CD4-positive, CD25-positive, alpha-beta regulatory T cell (primary cell): ENCODE measurements at regions not wholly inside any gene's neighbourhood (a gene's known extent, or its start where the extent isn't known, plus 50 kb on each side); places are given as distances from the start of the nearest gene placed in this dataset.

Experiments
- ATAC-seq, 2 donors: fragments of 150-1000 bp; cut with Tn5 transposase; one replicate each; pipeline ENCODE4 v1.10.0; 2021; ENCODE audit warnings: low read depth in 2 of 2, moderate number of reproducible peaks in 2 of 2, moderate library complexity in 1 of 2
- DNase-seq, 3 donors: peaks; one replicate each; pipeline versions ENCODE4 v3.0.0 to v3.0.0-alpha.2; 2012 to 2022; ENCODE audit warnings: mixed read lengths in 1 of 3
- H3K27ac ChIP-seq: one replicate; pipeline ENCODE4 v1.7.0; 2013; ENCODE audit warnings: mild to moderate bottlenecking, low read length; ENCODE audit not compliant: insufficient read depth, poor library complexity, severe bottlenecking
- H3K27me3 ChIP-seq: one replicate; pipeline ENCODE4 v1.7.0; 2013; ENCODE audit warnings: low read length; ENCODE audit not compliant: control insufficient read depth, insufficient read depth
- H3K36me3 ChIP-seq: one replicate; pipeline ENCODE4 v1.7.0; 2013; ENCODE audit warnings: mild to moderate bottlenecking, low read length, moderate library complexity; ENCODE audit not compliant: control insufficient read depth, insufficient read depth
- H3K4me1 ChIP-seq: 2 replicates; pipeline ENCODE4 v1.7.0; 2013; ENCODE audit warnings: mild to moderate bottlenecking, low read length; ENCODE audit not compliant: insufficient read depth, control insufficient read depth, poor library complexity, severe bottlenecking
- H3K4me3 ChIP-seq: one replicate; pipeline ENCODE4 v1.7.0; 2013; ENCODE audit warnings: low read depth, mild to moderate bottlenecking, low read length, moderate library complexity
- H3K9me3 ChIP-seq, 2 experiments: 1 replicate in 1 of 2; 2 replicates in 1 of 2; pipeline ENCODE4 v1.7.0; 2013; ENCODE audit warnings: low read length in 2 of 2, mild to moderate bottlenecking in 1 of 2, moderate library complexity in 1 of 2; ENCODE audit not compliant: control insufficient read depth in 2 of 2
- H3K27ac Mint-ChIP-seq, 3 donors: one replicate each; pipeline ENCODE4 v1.8.0; 2020 to 2022; ENCODE audit warnings: mild to moderate bottlenecking in 3 of 3, mixed read lengths in 3 of 3, moderate library complexity in 2 of 3
- H3K27me3 Mint-ChIP-seq: one replicate; pipeline ENCODE4 v1.8.0; 2022; ENCODE audit warnings: mild to moderate bottlenecking, mixed read lengths
- H3K36me3 Mint-ChIP-seq: one replicate; pipeline ENCODE4 v1.8.0; 2020; ENCODE audit warnings: mixed read lengths
- H3K4me1 Mint-ChIP-seq, 4 donors: one replicate each; pipeline ENCODE4 v1.8.0; 2020 to 2022; ENCODE audit warnings: mixed read lengths in 4 of 4, mild to moderate bottlenecking in 1 of 4
- H3K4me3 Mint-ChIP-seq, 4 donors: one replicate each; pipeline ENCODE4 v1.8.0; 2020 to 2022; ENCODE audit warnings: mild to moderate bottlenecking in 4 of 4, mixed read lengths in 4 of 4, moderate library complexity in 3 of 4
- H3K9me3 Mint-ChIP-seq, 7 donors: one replicate each; pipeline ENCODE4 v1.8.0; 2020 to 2022; ENCODE audit warnings: mixed read lengths in 7 of 7, mild to moderate bottlenecking in 3 of 7, moderate library complexity in 2 of 7

DNA sequence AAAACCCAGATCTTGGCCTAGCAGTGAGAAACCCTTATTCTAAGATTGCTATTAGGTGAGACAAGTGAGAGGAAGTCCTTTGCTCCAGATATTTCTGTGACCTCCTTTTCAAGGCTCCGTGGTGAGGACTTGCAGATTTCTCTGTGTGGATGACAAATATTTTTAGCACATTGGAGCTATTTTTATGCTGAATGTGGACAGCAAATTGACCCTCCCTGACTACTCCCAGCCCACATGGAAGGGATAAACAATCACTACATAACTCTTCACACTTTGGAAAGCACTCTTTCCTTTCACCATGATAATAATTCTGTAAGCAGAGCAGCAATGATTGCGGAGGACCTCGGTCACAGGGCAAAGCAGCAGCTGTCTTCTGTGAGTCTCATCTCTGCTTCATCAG lies 88.0 kb upstream of the ADGRF1 start:
- no peaks in the 10 kb centered on the region for H3K36me3 ChIP-seq
- H3K4me3 ChIP-seq, result no peak overlapping the region
- Mint-ChIP-seq H3K9me3 (peaks cover 0 to 3% (median 0%) of the 10 kb centered on the region in 7 donors), H3K4me3 (no peak overlapping the region), H3K27ac (no peak overlapping the region), H3K36me3 (no peaks in the 10 kb centered on the region), H3K27me3 (no peaks in the 10 kb centered on the region), H3K4me1 (no peaks in the 10 kb centered on the region)
- no peak for DNase-seq
- no peaks in the 10 kb centered on the region for H3K9me3 ChIP-seq
- H3K27ac ChIP-seq, result no peak overlapping the region
- no peaks in the 10 kb centered on the region for H3K4me1 ChIP-seq
- ATAC-seq, result no peak
- no peaks in the 10 kb centered on the region for H3K27me3 ChIP-seq

GRCh38 chr6:47129129-47129528 lies 87.0 kb upstream of the ADGRF1 start:
- no peaks in the 10 kb centered on the region for H3K9me3 ChIP-seq
- H3K4me3 ChIP-seq, result no peak overlapping the region
- no peaks in the 10 kb centered on the region for H3K27me3 ChIP-seq
- no peaks in the 10 kb centered on the region for H3K36me3 ChIP-seq
- no peaks in the 10 kb centered on the region for H3K4me1 ChIP-seq
- Mint-ChIP-seq H3K36me3 (no peaks in the 10 kb centered on the region), H3K4me3 (no peak overlapping the region), H3K4me1 (no peaks in the 10 kb centered on the region), H3K9me3 (peaks cover 0 to 4% (median 0%) of the 10 kb centered on the region in 7 donors), H3K27ac (no peak overlapping the region), H3K27me3 (no peaks in the 10 kb centered on the region)
- no peak for DNase-seq
- ATAC-seq, result no peak
- H3K27ac ChIP-seq, result no peak overlapping the region

DNA sequence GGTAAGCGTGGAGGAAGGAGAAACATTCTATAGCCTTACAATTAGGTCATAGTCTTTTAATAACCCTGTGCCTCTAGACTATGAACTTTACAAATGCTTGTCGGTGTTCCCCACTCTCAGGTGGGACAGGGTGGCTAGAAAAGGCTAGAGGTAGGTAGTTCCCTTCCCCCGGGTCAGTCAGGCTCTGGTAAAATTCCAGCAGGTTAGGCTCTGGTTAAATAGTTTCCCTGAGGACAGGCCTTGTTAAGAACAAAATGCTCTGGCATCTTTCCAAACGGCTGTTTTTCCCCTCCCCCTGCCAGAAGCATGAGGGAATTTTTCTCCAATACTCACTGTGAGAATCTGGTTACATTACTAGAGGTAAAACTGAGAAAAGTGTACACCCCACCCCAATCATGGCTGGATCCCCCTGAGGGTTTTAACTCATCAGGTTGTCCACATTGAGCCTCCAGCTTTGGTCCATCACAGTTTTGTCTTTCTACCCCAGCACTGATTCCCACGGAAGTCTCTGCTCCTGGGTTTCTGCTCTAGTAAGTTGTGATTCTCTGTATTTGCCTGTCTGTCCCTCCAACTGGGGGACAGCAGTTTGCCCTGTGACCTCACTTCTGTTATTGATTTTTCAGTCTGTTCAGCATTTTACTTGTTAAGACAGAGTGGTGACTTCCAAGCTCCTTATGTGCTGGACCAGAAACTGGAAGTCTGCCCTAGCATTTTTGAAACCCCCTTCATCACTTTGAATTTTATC lies 84.7 kb upstream of the ADGRF1 start:
- Histone ChIP-seq H3K4me3 (no peak overlapping the region), H3K36me3 (no peaks in the 10 kb centered on the region), H3K4me1 (no peaks in the 10 kb centered on the region), H3K27ac (no peak overlapping the region), H3K9me3 (no peaks in the 10 kb centered on the region), H3K27me3 (no peaks in the 10 kb centered on the region)
- no peak overlapping the region for H3K4me3 Mint-ChIP-seq
- H3K36me3 Mint-ChIP-seq, result no peaks in the 10 kb centered on the region
- DNase-seq (no peak), ATAC-seq (no peak)
- H3K4me1 Mint-ChIP-seq, result no peaks in the 10 kb centered on the region
- no peaks in the 10 kb centered on the region for H3K27me3 Mint-ChIP-seq
- H3K27ac Mint-ChIP-seq, result no peak overlapping the region
- H3K9me3 Mint-ChIP-seq, result peaks cover 0 to 3% (median 0%) of the 10 kb centered on the region in 7 donors

GRCh38 chr6:47118611-47119010 lies 76.5 kb upstream of the ADGRF1 start:
- Mint-ChIP-seq H3K9me3 (peaks cover 0 to 6% (median 0%) of the 10 kb centered on the region in 7 donors), H3K4me1 (no peaks in the 10 kb centered on the region), H3K36me3 (no peaks in the 10 kb centered on the region), H3K27ac (no peak overlapping the region), H3K27me3 (no peaks in the 10 kb centered on the region), H3K4me3 (no peak overlapping the region)
- no peaks in the 10 kb centered on the region for H3K27me3 ChIP-seq
- ATAC-seq, result no peak
- H3K36me3 ChIP-seq, result no peaks in the 10 kb centered on the region
- no peak for DNase-seq
- no peak overlapping the region for H3K27ac ChIP-seq
- H3K4me3 ChIP-seq, result no peak overlapping the region
- H3K9me3 ChIP-seq, result no peaks in the 10 kb centered on the region
- no peaks in the 10 kb centered on the region for H3K4me1 ChIP-seq

DNA sequence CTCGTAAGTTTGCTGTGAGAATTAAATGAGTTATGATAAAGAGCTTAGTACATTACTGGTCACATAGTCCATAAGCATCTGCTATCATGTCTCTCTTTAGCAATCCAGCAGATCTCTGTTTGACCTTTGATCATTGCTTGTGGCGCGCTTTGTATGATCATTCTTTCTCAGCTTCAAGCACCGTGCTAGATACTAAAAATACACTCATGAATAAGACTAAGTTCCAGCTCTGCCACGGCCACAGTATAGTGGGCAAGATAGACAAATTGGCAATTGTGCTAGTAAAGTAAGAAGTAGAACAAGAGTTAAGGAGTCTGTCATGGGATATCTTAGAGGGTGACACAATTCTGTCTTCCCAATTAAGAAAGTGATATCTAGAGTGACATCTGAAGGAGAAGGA lies 75.2 kb upstream of the ADGRF1 start:
- Mint-ChIP-seq H3K4me1 (no peaks in the 10 kb centered on the region), H3K9me3 (peaks cover 0 to 6% (median 0%) of the 10 kb centered on the region in 7 donors), H3K36me3 (no peaks in the 10 kb centered on the region), H3K27ac (no peak overlapping the region), H3K4me3 (no peak overlapping the region), H3K27me3 (no peaks in the 10 kb centered on the region)
- DNase-seq (no peak), ATAC-seq (no peak)
- Histone ChIP-seq H3K27ac (no peak overlapping the region), H3K36me3 (no peaks in the 10 kb centered on the region), H3K4me1 (no peaks in the 10 kb centered on the region), H3K9me3 (no peaks in the 10 kb centered on the region), H3K4me3 (no peak overlapping the region), H3K27me3 (no peaks in the 10 kb centered on the region)

DNA sequence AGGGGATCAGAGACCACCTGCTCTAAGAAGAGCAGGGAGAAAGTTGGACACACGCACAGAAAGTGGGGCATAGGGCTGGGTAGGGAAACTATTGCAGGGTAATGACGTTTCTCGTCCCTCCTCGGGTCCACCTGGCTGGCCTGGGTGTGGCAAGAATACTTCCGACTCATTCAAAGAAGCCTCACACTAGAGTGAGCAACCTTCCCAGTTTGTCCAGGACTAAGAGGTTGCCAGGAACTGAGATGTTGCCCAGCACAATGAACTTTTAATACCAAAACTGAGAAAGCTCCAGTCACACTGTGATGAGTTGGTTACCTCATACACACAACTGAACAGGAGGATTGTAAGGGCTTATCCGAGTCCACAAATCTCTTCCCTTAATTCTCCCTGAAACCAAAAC lies 74.5 kb upstream of the ADGRF1 start:
- H3K9me3 ChIP-seq, result no peaks in the 10 kb centered on the region
- H3K4me1 ChIP-seq, result no peaks in the 10 kb centered on the region
- no peak for DNase-seq
- H3K36me3 ChIP-seq, result no peaks in the 10 kb centered on the region
- H3K4me3 ChIP-seq, result no peak overlapping the region
- H3K27ac ChIP-seq, result no peak overlapping the region
- no peaks in the 10 kb centered on the region for H3K27me3 ChIP-seq
- H3K4me1 Mint-ChIP-seq, result no peaks in the 10 kb centered on the region
- peaks cover 0 to 3% (median 0%) of the 10 kb centered on the region in 7 donors for H3K9me3 Mint-ChIP-seq
- no peak for ATAC-seq
- no peaks in the 10 kb centered on the region for H3K27me3 Mint-ChIP-seq
- no peaks in the 10 kb centered on the region for H3K36me3 Mint-ChIP-seq
- H3K4me3 Mint-ChIP-seq, result no peak overlapping the region
- H3K27ac Mint-ChIP-seq, result no peak overlapping the region

DNA sequence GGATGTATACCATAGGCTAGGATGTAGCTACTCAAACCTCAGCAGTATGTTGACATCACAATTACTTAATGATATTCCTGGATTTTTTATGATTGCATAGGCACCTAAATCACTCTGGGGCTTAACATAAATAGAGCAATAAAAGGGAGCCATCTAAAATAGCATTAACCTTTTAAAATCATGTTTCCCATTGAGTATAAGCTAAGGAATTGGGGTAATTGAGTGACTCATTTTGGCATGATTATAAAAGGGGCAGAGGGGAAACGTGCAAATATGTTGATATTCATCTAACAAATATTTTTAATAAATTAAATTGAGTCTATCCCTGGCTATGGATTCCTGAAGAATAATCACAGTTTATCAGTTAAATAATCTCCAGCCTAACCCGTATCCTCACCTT lies 74.0 kb upstream of the ADGRF1 start:
- Histone ChIP-seq H3K4me3 (no peak overlapping the region), H3K27me3 (no peaks in the 10 kb centered on the region), H3K36me3 (no peaks in the 10 kb centered on the region), H3K4me1 (no peaks in the 10 kb centered on the region), H3K9me3 (no peaks in the 10 kb centered on the region), H3K27ac (no peak overlapping the region)
- Mint-ChIP-seq H3K27me3 (no peaks in the 10 kb centered on the region), H3K27ac (no peak overlapping the region), H3K36me3 (no peaks in the 10 kb centered on the region), H3K9me3 (peaks cover 0 to 3% (median 0%) of the 10 kb centered on the region in 7 donors), H3K4me3 (no peak overlapping the region), H3K4me1 (no peaks in the 10 kb centered on the region)
- DNase-seq (no peak), ATAC-seq (no peak)

GRCh38 chr6:47114460-47114859 lies 72.3 kb upstream of the ADGRF1 start:
- Histone ChIP-seq H3K4me1 (no peaks in the 10 kb centered on the region), H3K27me3 (no peaks in the 10 kb centered on the region), H3K9me3 (no peaks in the 10 kb centered on the region), H3K36me3 (no peaks in the 10 kb centered on the region), H3K4me3 (no peak overlapping the region), H3K27ac (no peak overlapping the region)
- ATAC-seq (no peak), DNase-seq (no peak)
- no peaks in the 10 kb centered on the region for H3K27me3 Mint-ChIP-seq
- H3K9me3 Mint-ChIP-seq, result peaks cover 0 to 2% (median 0%) of the 10 kb centered on the region in 7 donors
- no peak overlapping the region for H3K27ac Mint-ChIP-seq
- H3K4me1 Mint-ChIP-seq, result no peaks in the 10 kb centered on the region
- H3K4me3 Mint-ChIP-seq, result no peak overlapping the region
- H3K36me3 Mint-ChIP-seq, result no peaks in the 10 kb centered on the region
